SK-N-SH treated with all-trans-retinoic acid at 6 μM for 48 hours (cell line): ENCODE measurements at regions not wholly inside any gene's neighbourhood (a gene's known extent, or its start where the extent isn't known, plus 50 kb on each side); places are given as distances from the start of the nearest gene placed in this dataset.

ENCODE experiments used
- ATAC-seq: fragments of 200-7000 bp; cut with Tn5 transposase; 3 replicates; pipeline ENCODE4 v1.9.1; 2020; ENCODE audit warnings: mild to moderate bottlenecking, moderate library complexity
- ARNTL ChIP-seq: fragments of 450-650 bp; formaldehyde crosslinking; IDR thresholded peaks from 2 replicates; pipeline ENCODE4 v1.5.0; 2020; ENCODE audit warnings: low read depth, mild to moderate bottlenecking, moderate library complexity, borderline replicate concordance
- BACH2 ChIP-seq: fragments of 250-450 bp; sonication (Bioruptor Pico); IDR thresholded peaks from 2 replicates; pipeline ENCODE4 v1.9.0; 2021; ENCODE audit warnings: mild to moderate bottlenecking, borderline replicate concordance
- CREB5 ChIP-seq: fragments of 250-450 bp; sonication (Bioruptor Pico); IDR thresholded peaks from 2 replicates; pipeline ENCODE4 v1.5.1; 2020; ENCODE audit warnings: low read depth, mild to moderate bottlenecking, moderate library complexity
- CSDC2 ChIP-seq: fragments of 250-450 bp; sonication (Bioruptor Pico); IDR thresholded peaks from 2 replicates; pipeline ENCODE4 v1.5.0; 2020; ENCODE audit warnings: mild to moderate bottlenecking, moderate library complexity
- ESRRG ChIP-seq: fragments of 250-450 bp; sonication (Bioruptor Pico); IDR thresholded peaks from 2 replicates; pipeline ENCODE4 v1.6.1; 2021; ENCODE audit warnings: mild to moderate bottlenecking
- GLIS3 ChIP-seq: fragments of 250-450 bp; sonication (Bioruptor Pico); IDR thresholded peaks from 2 replicates; pipeline ENCODE4 v1.5.0; 2020; ENCODE audit warnings: mild to moderate bottlenecking, moderate library complexity
- OSR1 ChIP-seq: fragments of 250-450 bp; sonication (Bioruptor Pico); IDR thresholded peaks from 2 replicates; pipeline ENCODE4 v1.8.0; 2022; ENCODE audit warnings: moderate library complexity, mild to moderate bottlenecking, inconsistent platforms
- PATZ1 ChIP-seq: fragments of 250-450 bp; sonication (Bioruptor Pico); IDR thresholded peaks from 2 replicates; pipeline ENCODE4 v1.8.0; 2020; ENCODE audit warnings: mild to moderate bottlenecking, moderate library complexity, borderline replicate concordance
- POU6F1 ChIP-seq: fragments of 250-450 bp; sonication (Bioruptor Pico); IDR thresholded peaks from 2 replicates; pipeline ENCODE4 v1.8.0; 2021; ENCODE audit warnings: low read depth, mild to moderate bottlenecking, moderate library complexity, borderline replicate concordance
- PPARA ChIP-seq: fragments of 250-450 bp; sonication (Bioruptor Pico); IDR thresholded peaks from 2 replicates; pipeline ENCODE4 v1.5.0; 2020; ENCODE audit warnings: mild to moderate bottlenecking, borderline replicate concordance
- RARB ChIP-seq: fragments of 250-450 bp; sonication (Bioruptor Pico); IDR thresholded peaks from 2 replicates; pipeline ENCODE4 v1.8.0; 2021; ENCODE audit warnings: mild to moderate bottlenecking, moderate library complexity
- SNAI2 ChIP-seq: fragments of 250-450 bp; sonication (Bioruptor Pico); IDR thresholded peaks from 2 replicates; pipeline ENCODE4 v1.5.0; 2020; ENCODE audit warnings: mild to moderate bottlenecking, moderate library complexity
- TOX ChIP-seq: fragments of 250-450 bp; sonication (Bioruptor Pico); IDR thresholded peaks from 2 replicates; pipeline ENCODE4 v1.8.0; 2021; ENCODE audit warnings: mild to moderate bottlenecking, moderate library complexity, borderline replicate concordance
- ZC3H10 ChIP-seq: fragments of 250-450 bp; sonication (Bioruptor Pico); IDR thresholded peaks from 2 replicates; pipeline ENCODE4 v1.5.1; 2021; ENCODE audit warnings: mild to moderate bottlenecking, moderate library complexity
- ZFP3 ChIP-seq: fragments of 250-450 bp; sonication (Bioruptor Pico); IDR thresholded peaks from 2 replicates; pipeline ENCODE4 v1.5.0; 2020; ENCODE audit warnings: mild to moderate bottlenecking, moderate library complexity
- ZFP30 ChIP-seq: fragments of 450-650 bp; formaldehyde crosslinking; IDR thresholded peaks from 2 replicates; pipeline ENCODE4 v1.5.0; 2022; ENCODE audit warnings: mild to moderate bottlenecking, moderate library complexity
- ZNF565 ChIP-seq: fragments of 450-650 bp; formaldehyde crosslinking; conservative IDR thresholded peaks from 2 replicates; pipeline ENCODE4 v1.5.0; 2020; ENCODE audit warnings: low read depth, mild to moderate bottlenecking, moderate library complexity
- ZNF70 ChIP-seq: fragments of 450-650 bp; formaldehyde crosslinking; IDR thresholded peaks from 2 replicates; pipeline ENCODE4 v1.5.0; 2020; ENCODE audit warnings: mild to moderate bottlenecking, moderate library complexity
- TF ChIP-seq, protein P1 (sequence below): fragments of 250-450 bp; sonication (Bioruptor Pico); IDR thresholded peaks from 2 replicates; pipeline ENCODE4 v1.5.1; 2021; ENCODE audit warnings: mild to moderate bottlenecking, moderate library complexity
- TF ChIP-seq, protein P2 (sequence below): fragments of 250-450 bp; sonication (Bioruptor Pico); IDR thresholded peaks from 2 replicates; pipeline ENCODE4 v1.5.0; 2020; ENCODE audit warnings: mild to moderate bottlenecking, moderate library complexity

DNA sequence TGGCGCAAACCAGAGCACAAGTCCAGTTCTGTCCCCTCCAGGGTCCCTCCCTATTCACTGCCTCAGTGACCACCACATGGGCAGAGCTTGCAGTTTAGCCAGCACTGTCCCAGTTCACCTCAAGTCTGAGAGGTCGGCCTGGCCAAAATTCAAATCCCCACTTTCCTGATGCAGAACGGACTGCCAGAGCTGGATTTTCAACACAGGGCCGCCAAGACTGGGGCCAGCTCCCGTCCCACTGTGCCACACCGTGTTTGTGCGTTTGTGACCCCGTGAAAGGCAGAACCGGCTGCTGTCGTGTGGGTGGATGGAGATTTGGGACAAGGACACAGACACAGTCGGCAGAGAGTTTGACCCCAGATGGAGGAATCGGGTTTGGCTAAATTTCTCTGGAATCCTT is 176.7 kb downstream of the URI1 start:
- no peak for ATAC-seq
- TF ChIP-seq ESRRG: no peak
- no peak for TF ChIP-seq SNAI2 (CRISPR knock-in tag)
- no peak for TF ChIP-seq ZFP30 (CRISPR knock-in tag)

DNA sequence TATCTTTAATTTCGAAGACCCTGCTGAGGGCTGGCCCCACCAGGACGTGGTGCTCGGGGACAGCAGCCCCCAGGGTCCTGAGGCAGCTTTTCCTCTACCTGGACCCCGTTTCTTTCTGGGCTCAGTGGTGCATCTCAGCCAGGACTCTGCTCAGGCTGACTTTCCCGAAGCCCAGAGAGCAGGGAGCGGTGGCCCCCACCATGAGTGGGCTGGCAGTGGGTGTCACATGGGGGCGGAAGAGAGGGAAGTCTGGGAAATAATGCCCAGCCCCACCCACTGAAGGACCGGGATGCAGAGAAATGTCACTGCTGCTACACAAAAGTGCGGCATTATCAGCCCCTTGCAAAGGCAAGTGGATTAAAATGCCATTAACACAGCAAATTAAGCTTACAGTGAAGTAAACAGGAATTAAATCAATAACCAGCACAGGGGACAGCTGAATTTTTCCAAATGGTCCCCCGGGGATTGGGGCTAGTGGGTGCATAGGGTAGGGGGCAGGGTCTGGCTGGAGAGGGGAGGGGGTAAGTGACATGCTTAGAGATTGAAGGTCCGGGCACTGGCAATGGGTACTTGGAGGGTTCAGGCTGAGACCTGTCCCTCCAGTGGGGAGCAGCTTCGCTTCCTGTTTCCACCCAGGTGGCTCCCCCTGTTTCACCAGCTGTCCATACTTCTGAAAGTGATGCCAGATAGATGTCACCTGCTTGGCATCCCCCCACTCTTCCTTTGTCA is 177.3 kb downstream of the URI1 start:
- no peak for ATAC-seq
- TF ChIP-seq ZFP30 (CRISPR knock-in tag) (no peak), ZNF70 (CRISPR knock-in tag) (no peak), BACH2 (CRISPR knock-in tag) (no peak), PATZ1 (CRISPR knock-in tag) (no peak)

- TF ChIP-seq OSR1 (CRISPR knock-in tag) (no peak), BACH2 (CRISPR knock-in tag) (no peak), GLIS3 (CRISPR knock-in tag) (no peak), CREB5 (CRISPR knock-in tag) (no peak), ARNTL (no peak), CSDC2 (CRISPR knock-in tag) (no peak), ZFP3 (CRISPR knock-in tag) (no peak), ESRRG (no peak), ZC3H10 (CRISPR knock-in tag) (no peak), PATZ1 (CRISPR knock-in tag) (no peak), ZNF565 (CRISPR knock-in tag) (no peak), PPARA (CRISPR knock-in tag) (no peak), ZNF70 (CRISPR knock-in tag) (no peak), RARB (CRISPR knock-in tag) (no peak), POU6F1 (no peak), TOX (CRISPR knock-in tag) (no peak)
- TF ChIP-seq, protein P1, sequence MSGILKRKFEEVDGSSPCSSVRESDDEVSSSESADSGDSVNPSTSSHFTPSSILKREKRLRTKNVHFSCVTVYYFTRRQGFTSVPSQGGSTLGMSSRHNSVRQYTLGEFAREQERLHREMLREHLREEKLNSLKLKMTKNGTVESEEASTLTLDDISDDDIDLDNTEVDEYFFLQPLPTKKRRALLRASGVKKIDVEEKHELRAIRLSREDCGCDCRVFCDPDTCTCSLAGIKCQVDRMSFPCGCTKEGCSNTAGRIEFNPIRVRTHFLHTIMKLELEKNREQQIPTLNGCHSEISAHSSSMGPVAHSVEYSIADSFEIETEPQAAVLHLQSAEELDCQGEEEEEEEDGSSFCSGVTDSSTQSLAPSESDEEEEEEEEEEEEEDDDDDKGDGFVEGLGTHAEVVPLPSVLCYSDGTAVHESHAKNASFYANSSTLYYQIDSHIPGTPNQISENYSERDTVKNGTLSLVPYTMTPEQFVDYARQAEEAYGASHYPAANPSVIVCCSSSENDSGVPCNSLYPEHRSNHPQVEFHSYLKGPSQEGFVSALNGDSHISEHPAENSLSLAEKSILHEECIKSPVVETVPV (CRISPR knock-in tag): no peak
- TF ChIP-seq, protein P2, sequence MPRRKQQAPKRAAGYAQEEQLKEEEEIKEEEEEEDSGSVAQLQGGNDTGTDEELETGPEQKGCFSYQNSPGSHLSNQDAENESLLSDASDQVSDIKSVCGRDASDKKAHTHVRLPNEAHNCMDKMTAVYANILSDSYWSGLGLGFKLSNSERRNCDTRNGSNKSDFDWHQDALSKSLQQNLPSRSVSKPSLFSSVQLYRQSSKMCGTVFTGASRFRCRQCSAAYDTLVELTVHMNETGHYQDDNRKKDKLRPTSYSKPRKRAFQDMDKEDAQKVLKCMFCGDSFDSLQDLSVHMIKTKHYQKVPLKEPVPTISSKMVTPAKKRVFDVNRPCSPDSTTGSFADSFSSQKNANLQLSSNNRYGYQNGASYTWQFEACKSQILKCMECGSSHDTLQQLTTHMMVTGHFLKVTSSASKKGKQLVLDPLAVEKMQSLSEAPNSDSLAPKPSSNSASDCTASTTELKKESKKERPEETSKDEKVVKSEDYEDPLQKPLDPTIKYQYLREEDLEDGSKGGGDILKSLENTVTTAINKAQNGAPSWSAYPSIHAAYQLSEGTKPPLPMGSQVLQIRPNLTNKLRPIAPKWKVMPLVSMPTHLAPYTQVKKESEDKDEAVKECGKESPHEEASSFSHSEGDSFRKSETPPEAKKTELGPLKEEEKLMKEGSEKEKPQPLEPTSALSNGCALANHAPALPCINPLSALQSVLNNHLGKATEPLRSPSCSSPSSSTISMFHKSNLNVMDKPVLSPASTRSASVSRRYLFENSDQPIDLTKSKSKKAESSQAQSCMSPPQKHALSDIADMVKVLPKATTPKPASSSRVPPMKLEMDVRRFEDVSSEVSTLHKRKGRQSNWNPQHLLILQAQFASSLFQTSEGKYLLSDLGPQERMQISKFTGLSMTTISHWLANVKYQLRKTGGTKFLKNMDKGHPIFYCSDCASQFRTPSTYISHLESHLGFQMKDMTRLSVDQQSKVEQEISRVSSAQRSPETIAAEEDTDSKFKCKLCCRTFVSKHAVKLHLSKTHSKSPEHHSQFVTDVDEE (CRISPR knock-in tag): no peak
- ATAC-seq: no peak
These were observed 178.9 kb downstream of the URI1 start for GRCh38 chr19:30120860-30121484.
